B cell (primary cell): ENCODE measurements at regions not wholly inside any gene's neighbourhood (a gene's known extent, or its start where the extent isn't known, plus 50 kb on each side); places are given as distances from the start of the nearest gene placed in this dataset.
"Not testable (repeated sequence)": the region's sequence is repeated elsewhere in the genome, so short reads cannot be mapped to it uniquely, and the experiment has no call there.

Experiments
- EZH2 ChIP-seq: IDR thresholded peaks from 2 replicates; pipeline ENCODE4 v1.6.1; 2012; ENCODE audit warnings: borderline replicate concordance, low read depth, mild to moderate bottlenecking, moderate library complexity, low read length; ENCODE audit not compliant: insufficient read depth, poor library complexity, severe bottlenecking
- TF ChIP-seq, protein P1 (sequence below): fragments of 200-600 bp; IDR thresholded peaks from one replicate; pipeline ENCODE4 v1.8.0; 2022; ENCODE audit warnings: antibody characterized with exemption, mild to moderate bottlenecking

DNA sequence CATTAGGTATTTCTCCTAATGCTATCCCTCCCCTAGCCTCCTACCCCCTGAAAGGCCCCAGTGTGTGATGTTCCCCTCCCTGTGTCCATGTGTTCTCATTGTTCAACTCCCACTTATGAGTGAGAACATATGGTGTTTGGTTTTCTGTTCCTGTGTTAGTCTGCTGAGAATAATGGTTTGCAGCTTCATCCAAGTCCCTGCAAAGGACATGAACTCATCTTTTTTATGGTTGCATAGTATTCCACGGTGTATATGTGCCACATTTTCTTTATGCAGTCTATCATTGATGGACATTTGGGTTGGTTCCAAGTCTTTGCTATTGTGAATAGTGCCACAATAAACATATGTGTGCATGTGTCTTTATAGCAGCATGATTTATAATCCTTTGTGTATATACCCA lies 77.3 kb downstream of the LACC1 start:
- TF ChIP-seq, protein P1, sequence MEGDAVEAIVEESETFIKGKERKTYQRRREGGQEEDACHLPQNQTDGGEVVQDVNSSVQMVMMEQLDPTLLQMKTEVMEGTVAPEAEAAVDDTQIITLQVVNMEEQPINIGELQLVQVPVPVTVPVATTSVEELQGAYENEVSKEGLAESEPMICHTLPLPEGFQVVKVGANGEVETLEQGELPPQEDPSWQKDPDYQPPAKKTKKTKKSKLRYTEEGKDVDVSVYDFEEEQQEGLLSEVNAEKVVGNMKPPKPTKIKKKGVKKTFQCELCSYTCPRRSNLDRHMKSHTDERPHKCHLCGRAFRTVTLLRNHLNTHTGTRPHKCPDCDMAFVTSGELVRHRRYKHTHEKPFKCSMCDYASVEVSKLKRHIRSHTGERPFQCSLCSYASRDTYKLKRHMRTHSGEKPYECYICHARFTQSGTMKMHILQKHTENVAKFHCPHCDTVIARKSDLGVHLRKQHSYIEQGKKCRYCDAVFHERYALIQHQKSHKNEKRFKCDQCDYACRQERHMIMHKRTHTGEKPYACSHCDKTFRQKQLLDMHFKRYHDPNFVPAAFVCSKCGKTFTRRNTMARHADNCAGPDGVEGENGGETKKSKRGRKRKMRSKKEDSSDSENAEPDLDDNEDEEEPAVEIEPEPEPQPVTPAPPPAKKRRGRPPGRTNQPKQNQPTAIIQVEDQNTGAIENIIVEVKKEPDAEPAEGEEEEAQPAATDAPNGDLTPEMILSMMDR = not testable (repeated sequence)
- TF ChIP-seq EZH2 = not testable (repeated sequence)
